ENCODE measurements at regions not wholly inside any gene's neighbourhood (a gene's known extent, or its start where the extent isn't known, plus 50 kb on each side); places are given as distances from the start of the nearest gene placed in this dataset.

GRCh38 chr16:79993629-79994209 is 393.2 kb upstream of the MAF start:
- TF ChIP-seq CTCF (IDR thresholded peaks at IDR 0.05; ENCODE audit: insufficient read depth, low read length, poor library complexity, severe bottlenecking) (no peak), EZH2phosphoT487 (conservative IDR thresholded peaks at IDR 0.05; ENCODE audit: low read length) (no peak)

Measured in SU-DHL-6 (cell line).